COR-L47 (cell line): ENCODE measurements at regions not wholly inside any gene's neighbourhood (a gene's known extent, or its start where the extent isn't known, plus 50 kb on each side); places are given as distances from the start of the nearest gene placed in this dataset.
A peak's percentile ranks its signal among the peaks of the same experiment; 100 is the strongest.

Source experiments
- DNase-seq: peaks from one replicate; lab custom pipeline; 2025; lab: John Stamatoyannopoulos, UW

- DNase-seq: no peak
Observed at GRCh38 chr5:109531262-109531661, 121.5 kb upstream of the PJA2 start.

GRCh38 chr5:109529987-109530386, 120.2 kb upstream of the PJA2 start:
- DNase-seq: no peak

- no peak for DNase-seq
Observed at GRCh38 chr5:109529520-109529919, 119.7 kb upstream of the PJA2 start.

GRCh38 chr5:109524555-109524954, 114.8 kb upstream of the PJA2 start:
- no peak for DNase-seq

GRCh38 chr5:109524026-109524425, 114.3 kb upstream of the PJA2 start:
- no peak for DNase-seq

DNA sequence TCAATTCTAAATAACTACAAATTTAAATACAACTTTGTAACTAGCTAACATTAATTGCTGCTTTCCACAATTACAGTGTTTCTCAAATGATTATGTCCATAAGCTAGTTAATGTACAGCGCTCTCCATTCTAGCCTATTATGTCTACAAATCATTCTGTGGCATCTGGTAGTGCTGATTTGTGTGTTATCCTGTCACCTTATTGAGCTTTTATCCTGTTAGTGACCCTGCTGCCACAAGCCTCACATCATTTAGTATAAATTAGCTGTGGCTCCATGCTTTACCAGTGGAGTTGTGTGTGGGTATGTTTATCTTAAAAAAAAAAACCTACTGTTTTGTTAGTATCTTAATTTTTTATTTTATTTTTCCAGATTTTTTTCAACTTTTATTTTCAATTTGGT, 112.6 kb upstream of the PJA2 start:
- DNase-seq: no peak

GRCh38 chr5:109519416-109519815, 109.6 kb upstream of the PJA2 start:
- no peak for DNase-seq

DNA sequence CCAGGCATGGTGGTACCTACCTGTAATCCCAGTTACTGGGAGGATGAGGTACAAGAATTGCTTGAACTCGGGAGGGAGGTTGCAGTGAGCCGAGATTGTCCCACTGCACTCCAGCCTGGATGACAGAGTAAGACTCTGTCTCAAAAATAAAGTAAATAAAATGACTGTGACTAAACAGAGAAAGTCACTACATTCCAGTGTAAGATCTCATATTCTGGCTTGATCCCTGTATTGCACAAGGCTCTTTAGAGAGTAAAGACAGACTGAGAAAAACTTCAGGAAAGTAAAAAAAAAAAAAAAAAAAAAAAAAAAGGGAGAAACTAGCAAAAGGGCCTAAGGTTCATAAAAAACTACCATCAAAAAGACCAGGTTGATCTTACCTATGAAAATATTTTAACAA, 106.6 kb upstream of the PJA2 start:
- DNase-seq: no peak

GRCh38 chr5:109511980-109512734, 102.4 kb upstream of the PJA2 start:
- DNase-seq: no peak

DNA sequence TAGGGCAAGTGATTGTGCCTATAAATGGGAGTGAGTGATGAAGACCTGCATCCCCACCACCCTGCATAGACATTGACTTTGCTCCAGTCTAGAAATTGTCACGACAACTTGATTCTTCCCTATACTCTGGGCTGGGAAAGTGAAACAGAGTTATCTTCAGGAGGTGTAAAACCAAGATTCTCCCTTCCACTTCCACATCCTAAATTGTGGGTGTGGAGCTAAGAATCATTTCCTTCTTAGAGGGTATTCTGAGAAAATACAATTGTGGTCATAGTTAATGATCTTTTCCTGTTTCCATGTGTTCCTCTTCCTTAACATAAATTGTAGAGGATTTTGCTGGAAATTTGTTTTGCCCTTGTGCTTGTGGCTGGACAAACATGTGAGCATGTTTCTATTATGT, 96.8 kb upstream of the PJA2 start:
- no peak for DNase-seq

DNA sequence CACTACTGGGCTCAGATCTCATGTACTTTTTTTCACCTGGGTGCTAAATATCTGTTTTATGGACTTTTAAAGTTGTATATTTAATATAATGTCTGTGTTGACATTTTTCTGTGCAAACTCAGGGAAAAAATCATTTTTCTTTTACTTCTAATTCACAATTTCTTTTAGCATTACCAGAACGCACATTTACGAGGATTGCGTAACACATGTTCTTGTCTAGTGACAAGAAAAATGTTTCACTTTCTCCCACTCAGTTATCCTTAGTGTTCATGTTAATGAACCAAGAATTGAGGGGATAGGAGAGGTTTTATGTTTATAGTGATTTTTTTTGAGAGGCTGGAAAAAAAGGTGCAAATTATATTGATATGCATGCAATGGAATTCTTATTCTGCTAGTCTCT, 86.3 kb upstream of the PJA2 start:
- DNase-seq: no peak

- DNase-seq: no peak
Observed at GRCh38 chr5:109487753-109488420, 78.1 kb upstream of the PJA2 start.

GRCh38 chr5:109486200-109486804, 76.5 kb upstream of the PJA2 start:
- DNase-seq: no peak

DNA sequence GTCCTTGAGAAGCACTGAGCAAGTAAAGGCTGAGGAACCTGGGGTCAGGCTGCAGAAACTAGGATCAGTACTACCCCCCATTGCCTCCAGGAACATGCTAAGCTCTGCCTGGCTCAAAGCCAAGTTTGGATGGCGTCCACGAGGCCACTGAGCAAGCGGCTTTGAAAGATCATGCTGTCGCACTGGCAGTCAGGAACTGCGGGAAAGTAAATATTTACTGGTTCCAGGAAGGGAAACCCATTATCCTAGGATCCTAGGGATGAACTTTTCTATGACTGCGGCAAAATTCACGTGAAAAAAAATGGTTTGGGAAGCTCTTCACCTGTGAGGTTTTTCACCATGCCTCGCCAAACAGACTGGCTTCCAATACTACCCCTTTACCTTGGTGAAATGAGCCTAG, 75.3 kb upstream of the PJA2 start:
- DNase-seq: peak; percentile 94

- DNase-seq: no peak
Observed at GRCh38 chr5:109484597-109484996, 74.8 kb upstream of the PJA2 start.

DNA sequence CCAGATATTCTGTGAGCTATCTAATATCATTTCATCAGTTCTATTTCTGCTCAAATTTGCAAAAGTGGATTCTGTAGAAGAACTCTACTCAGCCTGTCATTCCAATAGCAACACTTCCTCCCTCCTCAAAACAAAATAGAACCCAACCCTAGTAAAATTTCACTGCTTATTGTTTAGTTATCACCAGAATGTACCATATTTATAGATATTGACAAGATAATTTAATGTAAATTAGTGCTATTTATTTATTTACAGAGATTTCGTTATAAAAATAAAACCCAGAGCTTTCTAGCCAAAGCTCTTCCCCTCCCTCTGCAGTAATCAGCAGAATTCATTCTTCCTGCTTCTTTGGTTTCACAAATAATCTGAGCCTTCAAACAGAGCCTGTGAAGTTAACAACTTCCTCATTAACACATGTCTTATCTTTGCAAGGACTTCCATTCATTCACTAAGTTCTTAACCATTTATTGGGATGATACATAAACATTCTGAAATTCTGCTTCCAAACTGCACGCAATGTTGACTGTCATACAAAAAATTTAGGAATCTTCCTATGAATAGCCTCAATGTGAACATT, 73.7 kb upstream of the PJA2 start:
- DNase-seq: no peak

GRCh38 chr5:109482748-109483147, 73.0 kb upstream of the PJA2 start:
- DNase-seq: no peak

- no peak for DNase-seq
Observed at GRCh38 chr5:109479260-109479860, 69.6 kb upstream of the PJA2 start.

DNA sequence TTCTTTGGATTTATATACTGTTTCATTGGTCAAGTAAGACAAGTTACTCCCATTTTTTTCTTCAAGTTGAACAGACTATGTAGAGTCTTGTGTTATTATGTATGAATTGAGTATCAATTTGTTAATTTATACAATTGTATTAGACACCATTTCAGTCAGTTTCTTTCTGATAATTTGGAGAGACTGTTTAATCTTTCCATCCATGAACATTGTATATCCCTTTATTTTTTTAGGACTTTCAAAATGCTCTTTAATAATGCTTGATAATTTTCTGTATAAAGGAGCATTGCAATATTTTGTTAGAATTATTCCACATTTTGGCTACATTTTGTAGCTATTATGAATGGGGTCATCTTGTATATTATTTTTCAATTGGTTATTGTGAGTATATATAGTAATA, 69.1 kb upstream of the PJA2 start:
- no peak for DNase-seq

- DNase-seq: no peak
Observed at GRCh38 chr5:109476292-109476691, 66.5 kb upstream of the PJA2 start.

DNA sequence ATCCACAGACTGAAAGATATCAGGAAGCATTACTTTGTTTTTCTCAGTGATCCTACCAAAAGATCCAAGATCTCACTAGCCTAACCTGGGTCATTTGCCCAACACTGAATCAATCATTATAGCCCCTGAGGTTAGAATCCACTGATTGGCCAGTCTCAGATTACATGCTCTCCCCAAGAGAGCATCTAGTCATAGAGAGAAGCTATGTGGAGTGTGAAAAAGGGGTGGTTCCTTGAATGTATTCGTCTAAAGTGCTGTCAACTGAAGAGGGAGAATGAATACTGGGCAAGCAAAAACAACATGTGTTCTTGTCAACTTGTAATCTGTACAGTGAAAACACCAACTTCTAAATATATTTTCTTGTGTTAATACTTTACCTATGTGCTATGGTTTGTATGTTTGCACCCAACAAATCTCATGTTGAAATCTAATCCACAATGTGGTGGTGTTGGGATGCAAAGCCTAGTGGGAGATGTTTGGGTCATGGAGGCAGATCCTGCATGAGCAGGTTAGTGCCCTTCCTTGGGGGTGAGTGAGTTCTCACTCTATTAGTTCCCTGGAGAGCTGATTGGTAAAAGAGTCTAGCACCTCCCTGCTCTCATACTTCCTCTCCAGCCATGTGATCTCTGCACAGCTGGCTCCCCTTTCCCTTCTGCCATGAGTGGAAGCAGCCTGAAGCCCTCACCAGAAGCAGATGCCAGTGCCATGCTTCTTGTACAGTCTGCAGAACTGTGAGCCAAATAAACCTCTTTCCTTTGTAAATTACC, 60.3 kb upstream of the PJA2 start:
- no peak for DNase-seq
